Fibroblast of skin of left biceps (primary cell): ENCODE measurements at regions not wholly inside any gene's neighbourhood (a gene's known extent, or its start where the extent isn't known, plus 50 kb on each side); places are given as distances from the start of the nearest gene placed in this dataset.

Experiments
- DNase-seq, 2 experiments: peaks; one replicate each; pipeline ENCODE4 v3.0.0-alpha.2; 2013; ENCODE audit warnings: low read depth in 2 of 2

DNA sequence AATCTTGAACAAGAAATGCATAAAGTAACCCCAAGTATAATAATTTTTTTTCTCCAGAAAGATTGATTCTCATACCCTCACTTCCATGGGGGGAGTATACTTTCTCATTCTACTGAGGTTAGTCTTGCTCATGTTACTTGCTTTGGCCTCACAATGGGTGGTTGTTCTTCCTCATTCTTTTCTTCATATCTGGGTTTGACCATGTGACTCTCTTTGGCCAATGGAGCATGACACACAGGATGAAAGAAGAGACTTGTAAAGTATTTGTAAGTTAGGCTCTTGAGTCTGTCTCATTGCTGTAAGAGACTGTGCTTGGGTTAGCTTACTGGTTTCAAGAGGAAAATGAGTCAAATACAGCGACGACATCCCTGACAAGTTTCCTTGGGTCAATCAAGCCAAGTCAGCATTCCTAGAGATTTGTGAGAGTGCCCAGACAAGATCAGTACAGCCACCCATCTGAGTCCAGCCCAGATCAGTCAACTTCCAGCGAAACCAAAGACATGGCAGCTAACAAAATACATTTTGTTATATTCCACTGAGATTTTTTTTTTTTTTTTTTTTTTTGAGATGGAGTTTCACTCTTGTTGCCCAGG is 970.2 kb downstream of the BCL11A start:
- DNase-seq, result no peak

DNA sequence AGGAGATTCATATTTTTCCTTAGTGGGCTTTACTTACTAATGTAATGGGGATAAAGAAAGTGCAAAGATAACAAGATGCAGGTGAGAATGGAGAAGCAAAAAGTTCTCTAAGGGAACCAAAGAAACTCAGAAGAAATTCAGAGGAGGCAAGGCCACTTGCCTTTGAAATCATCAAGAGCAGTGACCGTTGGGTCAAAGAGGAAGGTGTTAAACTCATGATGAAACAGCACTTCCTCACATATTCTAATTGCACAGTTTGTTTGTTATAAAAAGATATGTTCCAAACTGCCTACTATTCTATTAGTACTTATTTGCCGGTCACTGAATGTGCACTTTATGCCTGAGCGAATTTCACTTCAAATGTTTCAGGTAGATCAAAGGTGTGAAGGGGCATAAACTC is 975.1 kb downstream of the BCL11A start:
- DNase-seq, result no peak

DNA sequence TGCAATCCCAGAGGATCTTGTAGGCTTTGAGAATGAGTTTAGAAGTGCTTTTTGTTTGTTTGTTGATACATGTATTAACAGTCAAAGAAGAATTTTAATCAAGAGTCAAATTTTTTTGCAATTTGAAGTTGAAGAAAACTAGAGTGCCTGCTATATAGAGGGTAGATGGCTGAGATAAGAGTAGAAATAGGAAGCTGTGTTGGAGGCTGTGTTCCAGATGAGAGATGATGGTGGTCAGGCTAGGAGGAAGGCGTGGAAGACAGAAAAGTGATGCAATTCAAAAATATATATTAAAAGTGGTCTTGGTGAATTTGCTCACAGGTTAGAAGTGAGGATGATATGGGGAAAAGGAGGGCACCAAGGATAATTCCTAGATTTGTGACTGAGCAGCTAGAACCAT is 978.3 kb downstream of the BCL11A start:
- no peak for DNase-seq

- DNase-seq, result no peak
Observed at GRCh38 chr2:59572227-59572626, 981.2 kb downstream of the BCL11A start.

- DNase-seq, result no peak
Observed at GRCh38 chr2:59570818-59571217, 982.6 kb downstream of the BCL11A start.

DNA sequence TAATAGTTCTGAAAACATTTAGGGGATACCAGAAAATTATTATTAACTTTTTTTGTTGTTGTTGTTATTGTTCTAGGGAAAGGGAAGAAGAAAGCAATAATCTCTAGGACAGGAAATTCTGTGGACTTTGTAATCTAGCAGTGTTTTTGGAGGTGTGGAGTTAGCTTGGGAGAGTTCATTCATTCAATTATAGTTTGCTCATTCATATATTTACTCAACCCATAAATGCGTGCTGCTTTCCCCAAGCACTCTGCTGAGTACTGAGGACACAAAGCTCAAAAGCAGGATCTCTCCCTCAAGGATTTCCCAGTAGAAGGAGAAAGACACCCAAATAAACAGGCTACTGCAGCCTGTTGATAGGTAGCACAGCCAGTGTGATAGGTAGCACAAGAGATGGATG is 984.3 kb downstream of the BCL11A start:
- no peak for DNase-seq

DNA sequence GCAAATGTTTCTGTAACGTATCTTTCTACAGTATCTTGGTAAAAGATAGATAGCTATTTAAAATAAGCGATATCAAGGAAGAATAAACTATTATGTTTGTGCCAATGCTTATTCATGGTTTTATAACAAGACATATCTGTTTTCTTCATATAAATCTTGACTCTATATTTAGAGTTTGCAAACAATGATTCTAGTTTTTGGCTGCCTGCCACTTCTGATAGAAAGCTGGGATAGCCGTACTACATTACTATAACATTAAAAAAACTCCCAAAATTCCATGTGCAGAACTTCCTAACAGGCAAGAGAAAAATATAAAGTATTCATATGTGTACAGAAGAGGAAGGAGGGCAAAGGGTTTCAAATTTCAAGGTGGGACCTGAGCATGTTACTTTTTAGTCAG is 985.0 kb downstream of the BCL11A start:
- no peak for DNase-seq

GRCh38 chr2:59567151-59567550 is 986.3 kb downstream of the BCL11A start:
- DNase-seq, result no peak

DNA sequence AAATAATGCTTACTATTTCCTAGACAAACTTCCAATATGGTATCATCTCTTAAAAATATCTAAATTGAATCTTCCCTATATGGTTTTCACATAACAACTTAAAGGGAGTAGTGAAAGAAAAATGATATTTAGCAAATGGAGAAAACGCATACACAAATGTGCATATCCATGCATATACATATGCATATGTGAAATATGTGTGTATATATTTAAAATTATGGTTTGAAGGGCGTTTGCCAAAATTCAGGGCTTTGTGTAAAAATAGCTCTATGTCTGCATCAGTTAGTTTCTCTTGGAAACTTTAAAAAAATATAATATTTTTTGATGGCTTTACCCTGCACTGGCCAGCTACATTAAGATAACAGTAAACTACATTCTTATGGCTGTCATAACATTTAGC is 986.7 kb downstream of the BCL11A start:
- no peak for DNase-seq

- DNase-seq, result no peak
Observed at GRCh38 chr2:59561281-59561680, 992.2 kb downstream of the BCL11A start.

DNA sequence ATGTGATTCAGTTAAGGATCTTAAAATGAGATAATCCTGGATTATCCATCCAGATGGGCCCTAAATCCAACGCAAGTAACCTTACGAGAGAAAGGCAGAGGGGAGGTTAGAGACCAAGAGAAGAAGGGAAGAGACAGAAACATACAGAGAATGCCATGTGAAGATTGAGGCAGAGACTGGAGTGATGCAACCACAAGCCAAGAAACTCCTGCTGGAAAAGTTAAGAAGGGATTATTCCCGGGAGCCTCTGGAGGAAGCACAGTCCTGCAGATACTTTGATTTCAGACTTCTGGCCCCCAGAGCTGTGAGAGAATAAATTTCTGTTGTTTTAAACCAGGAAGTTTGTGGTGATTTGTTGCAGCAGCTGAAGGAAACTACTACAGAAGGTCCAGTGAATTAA is 992.7 kb downstream of the BCL11A start:
- DNase-seq, result no peak

GRCh38 chr2:59540864-59541263 is 1012.6 kb downstream of the BCL11A start:
- no peak for DNase-seq

GRCh38 chr2:59538398-59538911 is 1015.0 kb downstream of the BCL11A start:
- peak in 1 of 2 experiments; percentile 9 for DNase-seq

GRCh38 chr2:59532808-59533207 is 1020.6 kb downstream of the BCL11A start:
- no peak for DNase-seq

DNA sequence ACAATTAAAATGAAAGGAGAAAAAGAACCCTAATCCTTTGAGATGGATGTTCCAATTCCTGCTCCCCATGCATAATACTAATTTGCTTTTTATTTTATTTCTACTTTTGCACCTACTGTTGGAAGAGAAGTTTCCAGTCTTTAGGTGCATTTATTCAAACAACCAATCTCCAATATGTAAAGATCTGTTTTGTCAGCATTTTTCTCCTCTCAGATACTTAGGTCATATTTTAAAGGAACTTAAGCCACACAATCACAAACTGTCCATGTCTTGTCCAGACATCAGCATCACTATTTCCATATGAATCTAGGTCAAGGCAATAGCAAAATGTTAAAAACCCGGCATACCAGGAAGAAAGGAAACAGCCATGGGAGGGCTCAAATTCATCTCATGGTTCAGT is 1023.2 kb downstream of the BCL11A start:
- no peak for DNase-seq

- no peak for DNase-seq
Observed at GRCh38 chr2:59529726-59530125, 1023.7 kb downstream of the BCL11A start.

DNA sequence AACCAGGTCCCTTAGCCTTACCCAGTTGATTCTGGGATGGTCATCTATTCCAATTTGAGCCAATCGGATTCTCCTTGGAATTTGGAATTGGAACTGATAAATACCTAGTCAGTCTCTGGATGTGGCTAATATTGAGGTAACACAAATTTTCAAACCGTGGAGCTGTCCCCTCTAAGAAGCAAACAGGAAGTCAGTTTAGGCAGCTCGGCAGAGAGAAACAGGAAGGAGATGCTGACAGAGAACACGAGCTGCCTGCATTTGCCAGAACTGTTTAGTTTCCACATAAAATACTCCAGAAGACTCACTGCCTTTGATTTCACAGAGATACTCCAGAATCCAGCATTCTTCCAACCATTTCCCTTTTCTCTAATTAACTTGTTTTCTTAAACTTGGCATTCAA is 1024.9 kb downstream of the BCL11A start:
- no peak for DNase-seq

DNA sequence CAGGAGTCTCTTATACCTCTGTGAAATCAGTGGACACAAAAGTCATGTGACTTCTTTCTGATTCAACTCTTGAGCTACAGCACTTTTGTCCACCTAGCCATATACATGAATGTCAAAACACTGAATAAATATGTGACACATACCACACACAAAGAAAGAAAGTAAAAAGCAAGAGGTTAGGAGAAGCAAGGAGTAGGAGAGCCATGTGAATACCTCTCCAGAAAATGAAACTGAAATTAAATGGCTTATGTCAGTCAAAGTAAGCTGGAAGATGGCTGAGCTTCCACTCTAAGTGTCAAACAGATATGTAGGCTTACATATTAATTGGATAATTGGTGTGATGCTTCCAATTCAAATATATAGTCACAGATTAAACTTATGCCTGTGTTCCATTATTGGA is 1050.5 kb downstream of the BCL11A start:
- DNase-seq, result no peak

DNA sequence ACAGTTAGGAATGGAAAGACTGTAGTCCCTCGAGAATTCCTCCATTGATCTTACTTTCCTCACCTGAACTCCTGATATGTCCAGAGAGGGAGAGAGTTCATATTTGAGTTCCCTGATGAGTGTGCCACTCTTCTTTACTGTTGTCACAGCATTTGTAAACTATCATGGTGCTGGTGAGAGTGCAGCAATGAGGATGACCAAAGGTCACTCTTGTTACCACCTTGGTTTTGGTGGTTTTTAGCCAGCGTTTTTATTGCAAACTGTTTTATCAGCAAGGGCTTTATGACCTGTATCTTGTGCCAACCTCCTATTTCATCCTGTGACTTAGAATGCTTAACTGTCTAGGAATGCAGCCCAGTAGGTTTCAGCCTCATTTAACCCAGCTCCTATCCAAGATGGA is 1062.5 kb downstream of the BCL11A start:
- no peak for DNase-seq

DNA sequence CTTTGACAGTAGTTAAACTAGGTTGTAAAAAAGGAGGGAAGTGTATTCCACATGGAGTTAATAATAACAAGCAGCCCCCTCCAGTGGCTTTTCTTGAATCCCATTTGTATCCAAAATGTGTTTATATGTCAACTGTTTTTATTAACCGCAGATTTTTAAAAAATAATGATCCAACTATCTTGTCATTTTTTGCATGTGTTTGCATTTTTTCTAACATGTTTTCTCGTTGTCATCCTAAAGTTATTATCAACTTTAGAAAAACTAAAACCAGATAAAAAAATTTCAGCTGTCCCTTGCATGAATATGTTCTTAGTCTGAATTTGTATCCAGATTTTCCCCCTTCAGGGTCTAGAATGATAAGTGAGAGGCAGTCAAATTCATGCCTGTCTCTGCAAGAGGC is 1063.3 kb downstream of the BCL11A start:
- no peak for DNase-seq

DNA sequence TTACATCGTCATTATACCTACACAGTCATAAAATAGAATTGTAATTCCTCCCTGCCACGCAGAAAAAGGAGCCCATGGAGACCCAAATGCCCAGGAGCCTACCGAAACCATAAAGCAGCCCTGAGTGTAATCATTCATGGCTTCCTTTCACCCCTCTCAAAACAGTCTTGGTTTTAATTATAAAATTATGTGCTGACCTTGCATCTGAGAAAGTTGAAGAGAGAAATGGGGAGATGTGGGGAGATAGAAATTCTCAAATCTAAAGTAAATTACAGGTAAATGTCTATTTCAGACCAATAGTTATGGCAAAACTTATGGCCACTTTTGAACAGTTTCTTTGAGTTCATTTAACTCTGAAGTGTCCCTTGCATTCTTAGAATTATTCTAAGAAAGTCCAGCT is 1068.8 kb downstream of the BCL11A start:
- no peak for DNase-seq

DNA sequence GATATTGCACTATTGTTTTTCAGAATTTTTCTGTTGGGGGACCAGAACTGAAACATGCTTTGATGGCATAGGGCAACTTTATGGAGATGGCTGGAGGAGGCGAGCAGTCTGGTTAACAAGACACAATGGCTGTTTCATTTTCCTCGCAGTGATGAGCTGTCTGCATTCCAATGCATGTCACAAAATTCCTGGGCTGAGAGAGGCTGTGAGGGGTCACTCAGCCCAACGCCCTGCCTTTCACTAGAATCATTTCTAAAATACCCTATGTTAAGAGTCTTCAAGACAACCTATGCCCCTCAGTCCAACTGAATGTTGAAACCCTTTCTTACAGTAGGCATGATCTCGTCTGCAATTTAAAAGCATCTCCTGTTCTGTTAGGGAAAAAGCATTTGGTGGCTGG is 1090.0 kb downstream of the BCL11A start:
- no peak for DNase-seq

DNA sequence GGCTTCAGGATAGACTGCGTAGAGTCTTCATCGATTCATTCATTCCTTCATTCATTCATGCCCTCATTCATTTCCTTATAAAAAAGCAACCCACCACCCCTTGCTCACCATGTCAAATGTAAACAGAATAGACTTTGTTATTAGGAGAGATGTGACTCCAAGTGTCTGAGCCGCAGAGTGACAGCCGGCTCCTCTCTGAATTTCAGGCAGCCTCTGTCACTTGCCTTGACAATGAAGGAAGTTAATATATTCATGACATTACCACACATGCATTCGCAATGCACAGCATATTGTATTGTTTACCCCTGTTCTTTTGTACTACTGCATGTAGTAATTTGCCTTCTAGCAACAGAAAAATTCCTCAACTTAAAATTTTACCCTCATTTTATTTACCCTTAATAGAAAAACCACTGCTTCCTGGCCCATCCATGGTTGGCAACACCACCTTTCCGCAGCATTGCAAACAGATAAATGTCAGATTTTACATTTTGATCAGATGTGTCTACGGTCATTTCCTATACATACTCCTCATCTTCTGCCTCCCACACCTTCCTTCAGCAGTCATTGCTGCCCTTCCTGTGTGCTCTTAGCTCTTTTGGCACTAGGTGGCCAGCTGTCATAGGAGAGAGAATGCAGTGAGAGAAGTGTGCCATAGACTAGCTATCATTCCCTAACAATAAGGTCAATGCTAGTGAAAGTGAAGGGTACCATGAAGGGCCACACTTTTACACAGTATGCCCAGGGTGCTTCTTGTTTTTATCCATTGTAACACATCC is 1090.8 kb downstream of the BCL11A start:
- DNase-seq, result no peak

DNA sequence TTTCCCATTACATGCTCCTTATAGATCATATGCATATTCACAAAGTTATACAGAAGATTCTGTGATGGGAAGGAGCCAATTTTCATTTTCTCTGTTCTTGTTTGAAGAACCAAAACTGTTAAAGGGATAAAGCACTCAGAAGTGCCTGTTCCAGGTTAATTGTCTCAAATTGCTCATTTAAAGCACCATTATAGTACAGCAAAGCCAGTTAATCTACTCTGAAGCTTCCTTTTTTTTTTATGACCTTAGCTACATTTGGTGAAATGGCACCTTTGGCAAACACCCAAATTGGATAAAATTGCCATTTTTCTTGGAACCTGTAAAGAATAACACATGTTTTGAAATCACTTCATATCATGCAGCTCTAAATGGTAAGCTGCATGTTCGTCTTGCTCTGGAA is 1092.3 kb downstream of the BCL11A start:
- no peak for DNase-seq
